Urothelium cell line (cell line): ENCODE measurements at regions not wholly inside any gene's neighbourhood (a gene's known extent, or its start where the extent isn't known, plus 50 kb on each side); places are given as distances from the start of the nearest gene placed in this dataset.
"Not testable (repeated sequence)": the region's sequence is repeated elsewhere in the genome, so short reads cannot be mapped to it uniquely, and the experiment has no call there.

ENCODE experiments used
- DNase-seq: peaks from one replicate; pipeline ENCODE4 v3.0.0; 2011; ENCODE audit warnings: low spot score, mixed read lengths
- FAIRE-seq: peaks from 2 replicates; lab custom pipeline; 2011; peaks lifted over from hg19 to GRCh38; lab: Jason Lieb, UNC

DNA sequence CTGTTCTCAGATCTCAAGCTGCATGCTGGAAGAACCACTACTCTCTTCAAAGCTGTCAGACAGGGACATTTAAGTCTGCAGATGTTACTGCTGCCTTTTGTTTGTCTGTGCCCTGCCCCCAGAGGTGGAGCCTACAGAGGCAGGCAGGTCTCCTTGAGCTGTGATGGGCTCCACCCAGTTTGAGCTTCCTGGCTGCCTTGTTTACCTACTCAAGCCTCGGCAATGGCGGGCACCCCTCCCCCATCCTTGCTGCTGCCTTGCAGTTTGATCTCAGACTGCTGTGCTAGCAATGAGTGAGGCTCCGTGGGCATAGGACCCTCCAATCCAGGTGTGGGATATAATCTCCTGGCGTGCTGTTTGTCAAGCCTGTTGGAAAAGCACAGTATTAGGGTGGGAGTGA lies 1122.9 kb downstream of the DNAJB9 start:
- DNase-seq, FAIRE-seq: not testable (repeated sequence)

- DNase-seq = no peak
- no peak for FAIRE-seq
Measured at GRCh38 chr7:109694149-109695071, 1124.7 kb downstream of the DNAJB9 start.

GRCh38 chr7:109695419-109695818 lies 1125.7 kb downstream of the DNAJB9 start:
- DNase-seq (no peak), FAIRE-seq (no peak)

GRCh38 chr7:109696723-109697122 lies 1127.0 kb downstream of the DNAJB9 start:
- DNase-seq (no peak), FAIRE-seq (no peak)

- no peak for FAIRE-seq
- DNase-seq = no peak
Measured at GRCh38 chr7:109699661-109700060, 1130.0 kb downstream of the DNAJB9 start.

DNA sequence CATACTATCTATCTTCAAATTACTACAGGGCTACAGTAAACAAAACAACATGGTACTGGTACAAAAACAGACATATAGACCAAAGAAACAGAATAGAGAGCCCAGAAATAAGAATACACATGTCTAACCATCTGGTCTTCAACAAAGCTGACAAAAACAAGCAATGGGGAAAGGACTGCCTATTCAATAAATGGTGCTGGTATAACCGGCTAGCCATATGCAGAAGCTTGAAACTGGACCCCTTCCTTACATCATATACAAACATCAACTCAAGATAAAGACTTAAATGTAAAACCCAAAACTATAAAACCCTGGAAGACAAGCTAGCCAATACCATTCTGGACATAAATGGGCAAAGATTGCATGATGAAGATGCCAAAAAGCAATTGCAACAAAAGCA lies 1143.7 kb downstream of the DNAJB9 start:
- FAIRE-seq (no peak), DNase-seq (no peak)

DNA sequence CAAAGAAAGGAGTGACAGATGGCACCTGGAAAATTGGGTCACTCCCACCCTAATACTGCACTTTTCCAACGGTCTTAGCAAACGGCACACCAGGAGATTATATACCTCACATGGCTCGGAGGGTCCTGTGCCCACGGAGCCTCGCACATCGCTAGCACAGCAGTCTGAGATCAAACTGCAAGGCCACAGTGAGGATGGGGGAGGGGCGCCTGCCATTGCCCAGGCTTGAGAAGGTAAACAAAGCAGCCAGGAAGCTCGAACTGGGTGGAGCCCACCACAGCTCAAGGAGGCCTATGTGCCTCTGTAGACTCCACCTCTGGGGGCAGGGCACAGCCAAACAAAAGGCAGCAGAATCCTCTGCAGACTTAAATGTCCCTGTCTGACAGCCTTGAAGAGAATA lies 1149.7 kb downstream of the DNAJB9 start:
- DNase-seq = not testable (repeated sequence)
- FAIRE-seq = peak; percentile 27

DNA sequence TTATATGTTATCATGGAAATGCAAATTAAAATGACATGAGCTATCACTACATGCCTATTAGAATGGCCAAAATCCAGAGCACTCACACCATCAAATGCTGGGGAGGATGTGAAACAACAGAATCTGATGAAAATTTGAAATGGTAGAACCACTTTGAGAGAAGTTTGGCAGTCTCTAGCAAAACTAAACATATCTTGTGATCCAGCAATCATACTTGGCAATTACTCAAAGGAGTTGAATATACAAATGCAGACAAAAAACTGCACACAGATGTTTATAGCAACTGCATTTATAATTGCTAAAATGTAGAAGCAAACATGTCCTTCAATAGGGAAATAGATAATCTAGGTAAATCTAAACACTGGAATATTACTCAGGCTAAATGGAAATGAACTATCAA lies 1164.9 kb downstream of the DNAJB9 start:
- no peak for DNase-seq
- no peak for FAIRE-seq

- DNase-seq (no peak), FAIRE-seq (no peak)
Measured at GRCh38 chr7:109735881-109736280, 1166.2 kb downstream of the DNAJB9 start.

GRCh38 chr7:109745677-109746410 lies 1176.2 kb downstream of the DNAJB9 start:
- FAIRE-seq = no peak
- DNase-seq = no peak

DNA sequence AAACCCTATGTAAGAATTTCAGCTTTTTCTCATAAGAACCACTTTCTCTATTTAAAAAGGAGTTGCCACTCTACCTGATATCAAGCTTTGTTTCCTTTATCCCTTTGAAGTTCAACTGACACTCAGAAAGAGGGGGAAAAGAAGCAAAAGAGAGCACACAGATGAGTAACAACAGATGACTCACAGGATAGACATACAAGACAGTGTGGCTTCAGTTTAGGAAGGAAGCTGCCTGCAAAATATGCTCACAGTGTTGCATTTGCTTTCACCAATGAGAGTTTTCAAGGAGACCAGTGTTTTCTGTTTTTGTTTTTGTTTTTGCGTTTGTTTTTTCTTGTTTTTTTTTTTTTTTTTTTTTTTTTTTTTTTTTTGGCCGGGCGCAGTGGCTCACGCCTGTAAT lies 1181.6 kb downstream of the DNAJB9 start:
- FAIRE-seq (no peak), DNase-seq (peak; percentile 78)

GRCh38 chr7:109752068-109752467 lies 1182.4 kb downstream of the DNAJB9 start:
- DNase-seq = no peak
- FAIRE-seq = no peak

- no peak for FAIRE-seq
- no peak for DNase-seq
Measured at GRCh38 chr7:109757713-109758112, 1188.0 kb downstream of the DNAJB9 start.

- FAIRE-seq = no peak
- DNase-seq = no peak
Measured at GRCh38 chr7:109763611-109764010, 1193.9 kb downstream of the DNAJB9 start.

- FAIRE-seq (no peak), DNase-seq (no peak)
Measured at GRCh38 chr7:109772161-109772560, 1202.5 kb downstream of the DNAJB9 start.

DNA sequence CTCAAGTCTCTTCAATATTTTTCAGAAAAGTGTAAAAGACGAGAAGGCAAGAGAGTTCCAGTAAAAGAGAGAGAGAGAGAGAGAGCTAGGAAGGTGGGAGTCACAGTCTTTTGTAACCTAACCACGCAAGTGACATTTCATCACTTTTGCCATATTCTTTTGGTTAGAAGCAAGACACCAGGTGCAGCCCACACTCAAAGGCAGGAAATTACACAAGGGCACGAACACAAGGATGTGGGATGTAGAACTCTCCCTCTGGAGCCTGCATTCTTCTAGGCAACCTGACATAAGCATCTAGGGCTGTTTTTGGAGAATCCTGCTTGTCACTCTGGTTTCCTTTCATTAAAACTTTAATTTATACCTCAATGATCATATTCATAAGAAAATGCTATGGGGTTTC lies 1213.1 kb downstream of the DNAJB9 start:
- FAIRE-seq = no peak
- no peak for DNase-seq

GRCh38 chr7:109806548-109806947 lies 1236.9 kb downstream of the DNAJB9 start:
- DNase-seq = no peak
- FAIRE-seq = no peak

DNA sequence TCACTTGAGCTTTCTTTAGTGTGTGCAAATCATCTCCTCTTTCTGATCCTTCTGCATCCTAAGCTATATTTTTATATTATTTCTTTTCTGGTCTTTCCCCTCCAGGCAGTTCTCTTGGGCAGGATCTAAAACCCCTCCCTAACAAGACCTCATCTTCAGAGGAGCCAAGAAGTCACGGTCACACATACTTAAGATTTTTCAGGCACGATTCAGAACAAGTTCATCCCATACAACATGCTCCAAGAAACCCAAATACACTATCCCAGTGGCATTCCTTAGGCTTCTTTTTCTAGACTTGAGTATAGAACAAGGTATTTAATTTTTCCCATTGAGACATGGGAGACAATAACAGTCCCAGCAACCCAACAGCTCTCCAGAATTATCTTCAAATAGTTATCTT lies 1251.5 kb downstream of the DNAJB9 start:
- no peak for DNase-seq
- no peak for FAIRE-seq

GRCh38 chr7:109834851-109835250 lies 1256.1 kb upstream of the LRRN3 start:
- DNase-seq = no peak
- FAIRE-seq = no peak

DNA sequence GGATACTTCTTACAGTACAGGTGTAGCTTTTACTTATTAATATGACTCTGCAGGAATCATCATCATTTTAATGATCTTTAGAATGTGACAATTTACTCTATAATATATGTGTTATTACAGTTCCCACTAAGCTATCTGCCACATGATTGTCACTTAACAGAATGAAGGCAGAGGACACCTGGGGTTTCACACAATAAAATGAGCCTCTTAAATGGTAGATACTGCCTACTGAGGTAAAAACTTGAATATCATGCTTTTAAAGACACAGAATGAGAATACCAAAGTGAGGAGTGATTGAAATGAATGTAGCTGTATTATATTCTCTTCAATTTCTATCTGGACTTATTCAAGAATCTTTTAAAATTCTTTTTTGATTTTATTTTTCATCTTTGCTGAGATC lies 1255.3 kb upstream of the LRRN3 start:
- FAIRE-seq = no peak
- DNase-seq = no peak

GRCh38 chr7:109836016-109836415 lies 1254.9 kb upstream of the LRRN3 start:
- FAIRE-seq (no peak), DNase-seq (no peak)

DNA sequence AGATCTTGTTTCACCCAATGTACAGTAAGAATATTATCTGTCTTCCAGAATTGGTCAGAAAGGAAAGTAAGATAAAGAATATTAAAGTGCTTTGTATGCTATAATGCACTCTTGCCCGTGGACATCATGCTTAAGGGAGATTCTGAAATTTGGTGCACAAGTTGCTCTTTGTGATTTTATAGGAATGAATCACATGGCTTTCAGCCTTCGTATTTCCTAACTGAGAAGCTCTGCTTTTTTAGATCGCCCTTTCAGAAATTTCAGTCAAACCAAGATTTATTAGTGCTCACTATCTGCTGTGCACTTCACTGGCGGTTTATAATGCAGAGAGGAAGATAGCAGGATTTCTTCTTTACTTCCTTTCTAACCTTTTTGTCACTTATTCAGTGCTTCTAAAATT lies 1248.5 kb upstream of the LRRN3 start:
- DNase-seq (no peak), FAIRE-seq (no peak)
